GM19238 (cell line): ENCODE measurements at regions not wholly inside any gene's neighbourhood (a gene's known extent, or its start where the extent isn't known, plus 50 kb on each side); places are given as distances from the start of the nearest gene placed in this dataset.
A peak's percentile ranks its signal among the peaks of the same experiment; 100 is the strongest.

ENCODE experiments used
- DNase-seq: peaks from one replicate; pipeline ENCODE4 v3.0.0; 2011; ENCODE audit warnings: low spot score; ENCODE audit not compliant: insufficient read length

DNA sequence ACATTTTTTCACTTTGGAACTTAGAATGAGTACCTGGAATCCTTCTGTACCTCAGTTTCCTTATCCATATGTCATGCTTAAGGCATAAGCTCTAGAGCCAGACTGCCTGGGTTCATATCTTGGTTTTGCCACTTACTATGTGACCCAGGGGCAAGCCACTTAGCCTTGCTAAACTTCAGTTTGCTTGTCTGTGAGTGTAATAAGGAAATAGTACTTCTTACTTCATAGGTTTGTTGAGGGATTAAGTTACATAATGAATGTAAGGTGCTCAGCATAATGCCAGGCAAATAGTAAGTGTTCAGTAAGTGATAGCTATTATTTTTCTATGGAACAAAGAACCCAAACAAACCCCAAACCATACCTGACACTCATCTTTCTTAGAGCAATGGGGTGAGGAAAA lies 225.1 kb downstream of the BCAT1 start:
- no peak for DNase-seq

- DNase-seq: no peak
These were observed 227.7 kb downstream of the BCAT1 start for GRCh38 chr12:24721191-24721590.

GRCh38 chr12:24719293-24719721 lies 229.6 kb downstream of the BCAT1 start:
- DNase-seq: no peak

GRCh38 chr12:24718617-24719016 lies 230.3 kb downstream of the BCAT1 start:
- DNase-seq: no peak

- no peak for DNase-seq
These were observed 234.7 kb downstream of the BCAT1 start for GRCh38 chr12:24714237-24714636.

DNA sequence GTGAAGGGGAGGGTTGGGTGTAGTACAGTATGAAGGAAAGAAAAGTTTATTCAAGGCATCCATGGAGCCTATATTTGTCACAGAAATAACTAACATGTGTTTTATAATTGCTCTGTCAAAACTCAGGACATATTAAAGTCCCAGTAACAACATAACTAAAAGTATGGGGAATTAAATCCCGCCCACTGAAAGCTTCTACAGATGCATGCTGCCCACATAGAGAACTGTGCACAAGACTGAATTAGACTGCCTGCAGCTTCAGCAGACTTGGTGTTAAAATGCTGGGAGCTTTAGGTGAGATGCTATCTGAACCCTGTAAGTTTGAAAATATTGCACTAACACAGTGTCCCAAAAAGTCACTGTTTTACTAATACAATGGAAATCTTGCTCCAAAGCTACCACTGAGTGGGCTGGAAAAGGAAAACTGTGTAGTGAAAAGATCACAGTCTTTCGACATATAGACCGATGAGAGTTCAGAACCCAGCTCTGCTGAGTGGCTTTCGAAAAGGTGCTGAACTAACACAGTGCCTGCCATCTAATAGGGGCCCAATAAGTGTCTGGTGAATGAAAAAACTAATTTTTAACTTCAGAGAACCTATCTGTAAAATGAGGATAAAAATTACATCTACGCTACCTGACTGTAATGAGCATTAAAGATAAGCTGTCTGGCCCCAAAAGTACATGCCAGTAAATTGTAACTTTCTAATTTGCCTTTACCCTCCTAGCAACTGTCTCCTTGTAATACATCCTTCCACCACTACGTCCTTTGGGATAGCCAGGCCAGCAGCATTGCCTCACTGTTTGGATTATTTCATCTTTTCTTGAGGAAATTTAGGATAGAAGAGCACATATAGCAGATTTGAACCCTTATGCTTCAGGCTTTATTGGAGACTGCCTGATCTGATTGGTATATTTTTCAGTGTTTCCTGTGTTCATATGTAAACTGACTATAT lies 237.6 kb downstream of the BCAT1 start:
- DNase-seq: no peak

GRCh38 chr12:24709216-24709615 lies 239.7 kb downstream of the BCAT1 start:
- DNase-seq: no peak

DNA sequence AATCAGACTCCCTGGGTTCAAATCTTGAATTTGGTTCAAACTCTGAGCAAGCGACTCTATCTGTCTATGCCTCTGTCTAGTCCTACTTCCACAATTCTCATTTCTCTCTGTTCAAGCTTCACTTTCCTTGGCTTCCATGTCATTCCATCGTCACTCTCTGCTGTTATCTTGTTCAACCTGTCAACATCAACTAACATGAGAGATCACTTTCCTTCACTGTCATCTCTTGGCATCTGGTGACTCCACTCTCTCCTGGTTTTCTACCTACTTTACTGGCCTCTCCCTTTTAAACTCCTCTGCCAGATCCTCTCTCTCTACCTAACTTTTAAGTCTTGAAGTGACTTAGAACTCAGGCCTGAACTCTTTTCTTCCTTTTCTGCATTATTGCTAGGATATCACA lies 240.2 kb downstream of the BCAT1 start:
- no peak for DNase-seq

GRCh38 chr12:24708043-24708442 lies 240.9 kb downstream of the BCAT1 start:
- no peak for DNase-seq

DNA sequence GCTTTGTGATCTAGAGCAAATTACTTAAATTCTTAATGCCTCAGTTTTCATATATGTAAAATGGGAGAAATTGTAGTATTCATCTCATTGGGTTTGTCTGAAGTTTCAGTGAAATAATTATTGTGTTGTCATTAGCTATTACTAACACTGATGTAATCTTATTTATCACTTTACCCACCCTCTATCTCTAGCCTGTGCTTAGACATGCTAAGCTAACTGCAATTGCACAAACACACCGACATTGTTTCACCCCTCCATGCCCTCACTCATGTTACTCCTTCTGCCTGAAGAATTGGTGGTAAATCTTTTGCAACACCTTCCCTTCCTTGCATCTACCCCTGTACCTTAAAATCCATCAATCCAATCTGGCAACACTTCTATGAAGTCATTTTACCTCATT lies 241.6 kb downstream of the BCAT1 start:
- no peak for DNase-seq

DNA sequence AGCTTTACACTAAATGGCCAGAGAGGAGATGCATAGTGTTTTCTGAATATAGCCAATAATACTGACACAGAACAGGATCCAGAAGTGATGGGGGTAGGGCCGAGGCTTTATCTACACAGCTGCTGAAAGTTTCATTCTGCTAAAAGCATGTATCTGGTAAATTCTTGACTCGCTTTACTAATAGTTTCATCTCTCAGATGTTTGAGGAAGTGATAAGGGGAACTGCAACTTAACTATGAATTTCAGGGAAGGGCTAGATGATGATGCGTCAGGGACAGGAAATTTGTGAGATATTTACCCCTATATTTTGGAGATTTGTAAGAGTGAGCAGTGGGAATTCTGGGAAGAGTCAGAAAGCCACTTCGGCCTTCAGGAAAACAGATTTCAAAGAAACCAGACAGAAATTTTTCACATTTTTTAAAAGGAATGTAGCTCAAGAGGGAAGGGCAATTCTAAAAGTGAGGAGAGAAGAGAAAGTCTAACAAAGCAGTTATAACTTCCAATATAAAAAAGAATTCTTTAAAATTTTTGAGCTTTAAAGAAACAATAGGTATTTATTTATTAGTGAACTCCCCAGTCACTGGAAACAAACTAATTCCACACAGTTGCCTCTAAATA lies 243.1 kb downstream of the BCAT1 start:
- DNase-seq: peak; percentile 32

- DNase-seq: no peak
These were observed 243.7 kb downstream of the BCAT1 start for GRCh38 chr12:24705216-24705615.

- no peak for DNase-seq
These were observed 247.6 kb downstream of the BCAT1 start for GRCh38 chr12:24701343-24701742.

GRCh38 chr12:24698972-24699371 lies 249.9 kb downstream of the BCAT1 start:
- no peak for DNase-seq

DNA sequence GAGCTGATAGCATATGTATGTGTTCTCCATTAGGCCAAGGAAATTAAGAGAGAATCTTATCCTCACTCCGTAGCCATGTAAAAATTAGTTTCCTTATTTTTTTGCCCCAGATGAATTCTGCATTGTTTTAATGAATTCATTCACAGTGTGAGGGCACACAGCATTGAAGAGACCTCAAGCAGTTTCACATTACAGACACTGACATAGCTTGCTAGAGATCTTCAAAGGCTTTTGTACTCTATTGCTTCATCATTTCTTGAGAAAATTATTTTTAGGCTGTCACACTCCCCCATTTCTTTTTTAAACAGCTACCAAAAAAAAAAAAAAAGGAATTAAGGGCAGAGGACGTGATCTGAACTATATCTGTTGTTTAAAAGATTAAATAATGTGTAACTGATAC lies 251.1 kb downstream of the BCAT1 start:
- no peak for DNase-seq

- DNase-seq: no peak
These were observed 251.6 kb downstream of the BCAT1 start for GRCh38 chr12:24697295-24697694.

DNA sequence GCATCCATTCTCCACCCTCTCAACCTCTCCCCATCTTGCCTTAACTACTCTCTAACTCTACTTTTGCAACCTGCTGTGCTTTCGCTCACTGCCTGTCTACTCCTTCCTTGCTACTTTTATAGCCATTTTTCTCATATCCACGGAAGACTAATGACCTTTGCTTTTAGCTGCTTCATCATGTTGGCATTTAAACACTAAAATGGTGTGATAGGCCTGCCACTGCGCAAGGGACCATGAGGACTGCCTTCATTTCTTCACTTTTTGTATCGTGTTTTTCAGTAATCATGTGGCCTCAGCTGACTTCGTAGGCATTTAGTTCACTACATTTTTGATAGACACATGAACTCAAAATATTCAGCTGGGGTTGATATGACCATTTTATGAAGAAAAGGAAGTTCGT lies 252.1 kb downstream of the BCAT1 start:
- no peak for DNase-seq

- no peak for DNase-seq
These were observed 253.1 kb downstream of the BCAT1 start for GRCh38 chr12:24695657-24696329.

- no peak for DNase-seq
These were observed 253.8 kb downstream of the BCAT1 start for GRCh38 chr12:24695103-24695502.

GRCh38 chr12:24688601-24689000 lies 260.3 kb downstream of the BCAT1 start:
- DNase-seq: no peak

DNA sequence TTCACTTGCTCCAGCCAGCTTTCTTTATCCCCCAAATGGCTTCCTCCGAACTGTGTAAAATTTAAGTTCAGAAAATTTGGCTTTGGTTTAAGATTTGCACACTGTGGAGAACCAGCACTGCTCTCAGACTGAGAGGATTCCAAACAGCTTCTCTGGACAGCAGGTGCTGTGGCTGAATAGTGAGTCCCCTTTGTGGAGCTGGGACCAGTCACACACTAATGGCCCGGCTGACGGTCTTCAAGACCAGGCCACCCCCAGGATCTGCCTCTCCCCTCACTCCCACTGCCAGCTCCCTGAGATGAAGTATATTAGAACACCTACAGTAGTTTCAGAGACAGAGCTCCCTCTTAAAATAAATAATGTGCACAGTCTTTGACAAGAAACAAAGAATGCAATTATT lies 267.3 kb downstream of the BCAT1 start:
- DNase-seq: no peak

DNA sequence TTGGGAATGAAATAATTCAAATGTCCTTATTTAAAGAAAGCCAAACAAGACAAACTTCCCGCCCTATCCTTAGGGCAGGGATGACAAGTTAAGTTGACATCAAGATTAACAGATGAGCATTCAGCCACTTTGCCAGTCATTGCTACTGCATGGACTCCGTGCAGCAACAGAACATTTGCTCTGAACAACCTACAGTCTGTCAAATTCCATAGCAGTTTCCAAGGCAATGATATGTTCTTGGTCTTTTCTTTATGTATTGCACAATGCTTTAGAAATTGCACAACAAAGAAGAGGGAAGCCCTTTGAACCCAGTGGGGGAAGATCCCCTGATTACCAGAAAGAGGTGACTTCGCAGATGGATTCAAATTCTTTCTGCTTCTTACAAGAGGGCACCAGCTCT lies 269.8 kb downstream of the BCAT1 start:
- no peak for DNase-seq
